ENCODE measurements at regions not wholly inside any gene's neighbourhood (a gene's known extent, or its start where the extent isn't known, plus 50 kb on each side); places are given as distances from the start of the nearest gene placed in this dataset.

DNA sequence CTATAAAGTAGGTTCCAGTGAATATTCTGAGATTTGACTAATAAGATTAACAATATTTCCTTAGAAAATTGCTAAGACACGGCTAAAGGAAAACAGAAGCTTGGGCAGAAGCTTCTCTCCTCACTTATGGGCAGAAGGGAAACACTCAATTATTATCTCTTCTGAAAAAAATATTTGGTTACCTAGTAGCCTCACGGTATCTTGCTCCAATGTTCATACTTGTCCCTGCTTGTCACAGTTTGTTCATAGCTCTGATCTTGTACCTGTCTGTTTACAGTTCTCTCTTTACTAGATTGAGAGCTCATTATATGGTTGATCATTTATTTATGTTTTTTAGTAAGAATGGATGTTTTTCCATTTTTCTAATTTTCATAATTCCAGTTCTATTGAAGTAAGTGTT, 458.0 kb upstream of the ATP2B1 start:
- Mint-ChIP-seq H3K4me3 (no peak overlapping the region), H3K4me1 (ENCODE audit: low read depth) (no peaks in the 10 kb centered on the region), H3K36me3 (ENCODE audit: low read depth) (no peaks in the 10 kb centered on the region), H3K27ac (no peak overlapping the region), H3K9me3 (no peaks in the 10 kb centered on the region), H3K27me3 (peaks cover under 1% of the 10 kb centered on the region)

DNA sequence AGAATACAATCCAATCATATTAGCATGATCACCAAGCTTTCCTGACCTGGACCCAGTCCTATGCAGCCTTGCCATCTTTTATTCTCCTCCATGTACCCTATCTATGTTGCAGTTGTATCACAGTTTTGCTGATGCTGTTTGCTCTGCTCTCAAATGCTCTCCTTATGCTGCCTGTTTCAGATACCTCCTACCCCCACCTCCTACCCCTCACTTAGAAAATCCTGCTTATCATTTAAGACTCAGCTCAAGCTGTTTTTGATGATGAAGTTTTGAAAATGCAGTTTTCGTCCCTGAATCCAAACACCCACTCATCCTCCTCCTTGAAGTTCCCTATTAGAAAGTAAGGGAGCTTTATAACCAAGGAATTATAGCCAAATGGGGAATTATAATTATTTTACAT, 457.4 kb upstream of the ATP2B1 start:
- Mint-ChIP-seq H3K4me3 (no peak overlapping the region), H3K27me3 (no peaks in the 10 kb centered on the region), H3K27ac (no peak overlapping the region), H3K36me3 (ENCODE audit: low read depth) (no peaks in the 10 kb centered on the region), H3K4me1 (ENCODE audit: low read depth) (no peaks in the 10 kb centered on the region), H3K9me3 (no peaks in the 10 kb centered on the region)

- no peaks in the 10 kb centered on the region for H3K27me3 Mint-ChIP-seq
- no peaks in the 10 kb centered on the region for H3K9me3 Mint-ChIP-seq
- no peak overlapping the region for H3K4me3 Mint-ChIP-seq
- H3K36me3 Mint-ChIP-seq (ENCODE audit: low read depth): no peaks in the 10 kb centered on the region
- H3K27ac Mint-ChIP-seq: no peak overlapping the region
- no peaks in the 10 kb centered on the region for H3K4me1 Mint-ChIP-seq (ENCODE audit: low read depth)
Observed at GRCh38 chr12:90163975-90164374, 455.3 kb upstream of the ATP2B1 start.

DNA sequence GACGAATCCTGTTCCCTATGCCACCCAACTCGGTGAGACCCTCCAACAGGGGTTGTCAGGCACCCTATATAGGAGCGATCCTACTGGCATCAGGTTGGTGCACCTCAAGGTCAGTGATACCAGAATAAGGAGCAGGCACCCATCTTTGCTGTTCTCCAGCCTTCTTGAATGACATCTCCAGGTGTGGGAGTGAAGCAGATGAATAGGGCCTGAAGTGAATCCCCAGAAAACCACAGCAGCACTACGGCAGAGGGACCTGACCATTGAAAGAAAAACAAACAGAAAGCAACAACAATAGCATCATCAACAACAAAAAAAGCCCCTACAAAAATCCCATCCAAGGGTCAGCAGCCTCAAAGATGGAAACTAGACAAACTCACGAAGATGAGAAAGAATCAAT, 445.2 kb upstream of the ATP2B1 start:
- H3K4me3 Mint-ChIP-seq: no peak overlapping the region
- H3K4me1 Mint-ChIP-seq (ENCODE audit: low read depth): peaks cover 4% of the 10 kb centered on the region
- no peaks in the 10 kb centered on the region for H3K9me3 Mint-ChIP-seq
- no peaks in the 10 kb centered on the region for H3K27me3 Mint-ChIP-seq
- no peak overlapping the region for H3K27ac Mint-ChIP-seq
- H3K36me3 Mint-ChIP-seq (ENCODE audit: low read depth): no peaks in the 10 kb centered on the region

DNA sequence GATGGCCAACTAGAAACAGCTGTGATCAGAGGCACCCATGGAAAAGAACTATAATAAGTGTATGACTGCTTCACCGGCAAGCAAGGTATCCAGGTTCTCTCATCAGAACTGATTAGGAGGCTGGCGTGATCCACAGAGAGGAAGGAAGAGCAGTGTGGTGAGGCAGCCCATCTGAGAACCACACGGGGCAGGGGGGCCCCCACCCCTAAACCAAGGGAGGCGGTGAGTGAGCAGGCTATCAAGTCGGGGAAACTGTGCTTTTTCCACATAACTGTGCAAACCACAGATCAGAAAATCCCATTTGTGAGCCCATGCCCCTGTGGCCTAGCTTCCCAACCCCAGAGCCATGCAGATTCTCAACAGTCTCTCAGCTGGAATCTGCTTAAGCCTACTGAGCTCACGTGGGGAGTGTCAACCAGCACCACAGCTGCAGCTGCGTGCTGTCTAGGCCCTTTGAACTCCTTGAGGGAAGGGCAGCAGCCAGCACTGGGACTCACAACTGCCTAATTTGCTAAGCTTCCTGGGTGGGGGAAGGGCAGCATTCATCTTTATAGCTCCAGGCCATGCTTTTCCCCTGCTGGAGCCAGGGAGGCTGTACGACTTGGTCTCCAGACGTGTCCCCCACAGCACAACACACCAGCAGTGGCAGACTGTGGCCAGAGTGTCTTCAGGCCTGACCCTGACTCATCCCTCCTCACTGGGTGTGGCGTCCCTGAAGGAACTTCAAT, 444.4 kb upstream of the ATP2B1 start:
- Mint-ChIP-seq H3K4me1 (ENCODE audit: low read depth) (peaks cover 4% of the 10 kb centered on the region), H3K36me3 (ENCODE audit: low read depth) (no peaks in the 10 kb centered on the region), H3K9me3 (peaks cover 2% of the 10 kb centered on the region), H3K4me3 (no peak overlapping the region), H3K27me3 (no peaks in the 10 kb centered on the region), H3K27ac (no peak overlapping the region)

- H3K4me1 Mint-ChIP-seq (ENCODE audit: low read depth): peaks cover 4% of the 10 kb centered on the region
- peaks cover 7% of the 10 kb centered on the region for H3K9me3 Mint-ChIP-seq
- no peaks in the 10 kb centered on the region for H3K27me3 Mint-ChIP-seq
- no peak overlapping the region for H3K4me3 Mint-ChIP-seq
- no peak overlapping the region for H3K27ac Mint-ChIP-seq
- H3K36me3 Mint-ChIP-seq (ENCODE audit: low read depth): no peaks in the 10 kb centered on the region
Observed at GRCh38 chr12:90151491-90152015, 442.9 kb upstream of the ATP2B1 start.

GRCh38 chr12:90149453-90149852, 440.8 kb upstream of the ATP2B1 start:
- H3K4me3 Mint-ChIP-seq: no peak overlapping the region
- peaks cover 4% of the 10 kb centered on the region for H3K4me1 Mint-ChIP-seq (ENCODE audit: low read depth)
- peaks cover 7% of the 10 kb centered on the region for H3K9me3 Mint-ChIP-seq
- no peak overlapping the region for H3K27ac Mint-ChIP-seq
- no peaks in the 10 kb centered on the region for H3K36me3 Mint-ChIP-seq (ENCODE audit: low read depth)
- no peaks in the 10 kb centered on the region for H3K27me3 Mint-ChIP-seq

DNA sequence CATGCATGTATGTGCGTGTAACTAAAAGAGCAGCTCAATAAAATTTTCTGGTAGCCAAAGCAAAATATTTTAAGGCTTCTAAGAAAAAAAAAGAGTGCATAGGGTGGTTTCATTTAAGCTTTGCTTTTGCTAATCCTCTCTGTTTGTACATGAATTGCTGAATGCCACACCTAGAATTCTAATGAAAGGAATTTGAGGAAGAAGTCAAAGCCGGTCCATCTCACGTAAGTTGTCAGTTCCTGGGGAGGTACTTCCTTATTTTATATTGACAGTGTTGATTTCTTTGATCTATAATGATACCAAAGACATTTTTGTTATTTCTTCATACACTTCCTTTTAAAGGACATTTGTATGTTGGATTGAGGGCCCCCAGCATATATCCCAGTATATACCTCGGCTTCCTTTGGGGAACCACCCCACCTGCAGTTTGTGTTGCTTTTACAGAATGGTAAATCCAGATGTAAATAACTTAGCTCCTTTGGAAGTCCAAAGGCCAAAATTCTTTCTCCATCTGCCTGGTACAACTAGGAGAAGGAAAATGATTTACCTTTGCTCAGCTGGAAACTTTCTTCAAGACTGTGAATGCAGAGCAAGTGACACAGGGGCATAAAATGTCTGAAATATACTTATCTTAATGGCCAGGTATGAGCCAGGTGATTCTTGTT, 420.9 kb upstream of the ATP2B1 start:
- Mint-ChIP-seq H3K27me3 (peaks cover 3% of the 10 kb centered on the region), H3K27ac (no peak overlapping the region), H3K9me3 (no peaks in the 10 kb centered on the region), H3K4me3 (no peak overlapping the region), H3K36me3 (ENCODE audit: low read depth) (no peaks in the 10 kb centered on the region), H3K4me1 (ENCODE audit: low read depth) (no peaks in the 10 kb centered on the region)

GRCh38 chr12:90128526-90128925, 419.9 kb upstream of the ATP2B1 start:
- H3K4me1 Mint-ChIP-seq (ENCODE audit: low read depth): no peaks in the 10 kb centered on the region
- H3K27me3 Mint-ChIP-seq: peaks cover 7% of the 10 kb centered on the region
- H3K9me3 Mint-ChIP-seq: no peaks in the 10 kb centered on the region
- H3K36me3 Mint-ChIP-seq (ENCODE audit: low read depth): no peaks in the 10 kb centered on the region
- H3K27ac Mint-ChIP-seq: no peak overlapping the region
- H3K4me3 Mint-ChIP-seq: no peak overlapping the region

DNA sequence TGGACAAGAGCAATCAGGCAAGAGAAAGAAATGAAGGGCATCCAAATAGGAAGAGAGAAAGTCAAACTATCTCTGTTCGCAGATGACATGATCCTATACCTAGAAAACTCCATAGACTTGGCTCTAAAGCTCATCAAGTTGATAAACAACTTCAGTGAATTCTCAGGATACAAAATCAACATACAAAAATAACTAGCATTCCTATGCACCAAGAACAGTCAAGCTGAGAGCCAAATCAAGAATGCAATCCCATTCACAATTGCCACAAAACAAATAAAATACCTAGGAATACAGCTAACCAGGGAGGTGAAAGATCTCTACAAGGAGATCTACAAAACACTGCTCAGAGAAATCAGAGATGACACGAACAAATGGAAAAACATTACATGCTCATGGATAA, 417.5 kb upstream of the ATP2B1 start:
- H3K9me3 Mint-ChIP-seq: peaks cover 2% of the 10 kb centered on the region
- no peak overlapping the region for H3K27ac Mint-ChIP-seq
- no peak overlapping the region for H3K4me3 Mint-ChIP-seq
- peaks cover 9% of the 10 kb centered on the region for H3K27me3 Mint-ChIP-seq
- H3K4me1 Mint-ChIP-seq (ENCODE audit: low read depth): no peaks in the 10 kb centered on the region
- H3K36me3 Mint-ChIP-seq (ENCODE audit: low read depth): no peaks in the 10 kb centered on the region

DNA sequence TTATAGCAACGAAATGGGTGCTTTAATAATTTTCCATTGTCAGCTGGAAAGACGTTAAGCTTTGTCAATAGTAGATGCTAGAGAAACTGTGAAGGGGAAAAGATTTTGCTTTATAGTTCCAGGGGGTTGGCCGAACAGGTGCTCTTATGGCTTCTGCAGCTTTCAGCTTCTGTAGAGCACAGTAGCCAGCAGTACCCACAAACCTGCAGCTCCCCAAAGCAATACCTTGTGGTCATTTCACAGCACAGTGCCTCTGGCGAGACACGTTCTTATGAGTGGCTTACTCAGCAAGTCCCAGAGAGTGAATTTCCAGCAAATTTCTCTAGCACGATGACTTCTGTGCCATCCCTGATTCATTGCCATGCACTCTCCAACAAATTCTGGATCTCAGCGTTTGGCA, 416.3 kb upstream of the ATP2B1 start:
- H3K4me1 Mint-ChIP-seq (ENCODE audit: low read depth): no peaks in the 10 kb centered on the region
- H3K4me3 Mint-ChIP-seq: no peak overlapping the region
- peaks cover 4% of the 10 kb centered on the region for H3K36me3 Mint-ChIP-seq (ENCODE audit: low read depth)
- no peak overlapping the region for H3K27ac Mint-ChIP-seq
- H3K27me3 Mint-ChIP-seq: peaks cover 9% of the 10 kb centered on the region
- H3K9me3 Mint-ChIP-seq: peaks cover 13% of the 10 kb centered on the region

DNA sequence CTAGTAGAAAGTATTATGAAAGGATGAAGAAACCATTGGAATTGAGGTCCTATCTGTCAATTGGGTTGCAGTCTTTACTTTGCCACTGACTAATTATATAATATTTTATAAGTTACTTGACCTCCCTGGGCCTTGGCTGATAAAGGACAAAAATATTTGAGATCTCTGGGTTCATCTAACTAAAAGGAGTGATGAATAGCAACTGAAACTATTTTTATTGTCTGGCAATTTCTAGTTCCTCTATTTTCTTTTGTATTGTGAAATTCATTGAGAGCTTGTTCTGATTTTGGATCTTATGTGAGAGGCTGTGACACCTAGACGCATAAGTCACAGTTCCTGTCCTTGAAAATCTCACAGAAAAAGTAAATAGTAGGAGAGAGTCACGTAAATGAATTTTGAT, 415.7 kb upstream of the ATP2B1 start:
- Mint-ChIP-seq H3K4me1 (ENCODE audit: low read depth) (no peaks in the 10 kb centered on the region), H3K27ac (no peak overlapping the region), H3K27me3 (peaks cover 9% of the 10 kb centered on the region), H3K4me3 (no peak overlapping the region), H3K9me3 (peaks cover 19% of the 10 kb centered on the region), H3K36me3 (ENCODE audit: low read depth) (peaks cover 6% of the 10 kb centered on the region)

DNA sequence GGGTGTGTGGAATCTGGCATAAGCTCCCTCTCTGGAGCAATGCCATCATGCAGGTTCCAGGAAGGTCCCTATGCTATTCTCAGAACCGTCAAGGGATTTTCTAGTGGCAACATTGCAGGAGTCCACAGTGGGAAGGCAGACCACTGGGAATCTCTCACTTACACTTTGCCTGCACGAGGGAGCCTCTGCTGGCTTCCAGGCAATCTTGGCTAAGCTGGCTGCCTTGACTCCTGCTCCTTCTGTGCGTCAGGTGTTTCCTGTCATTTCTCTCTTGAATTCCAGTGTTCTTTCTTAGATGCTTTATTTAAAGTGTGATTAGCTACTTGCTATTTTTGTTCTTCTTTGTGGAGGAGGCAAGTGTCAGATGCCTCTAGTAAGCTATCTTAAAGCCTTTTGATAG, 414.0 kb upstream of the ATP2B1 start:
- H3K36me3 Mint-ChIP-seq (ENCODE audit: low read depth): peaks cover 6% of the 10 kb centered on the region
- peaks cover 9% of the 10 kb centered on the region for H3K27me3 Mint-ChIP-seq
- no peak overlapping the region for H3K27ac Mint-ChIP-seq
- peaks cover 21% of the 10 kb centered on the region for H3K9me3 Mint-ChIP-seq
- H3K4me3 Mint-ChIP-seq: no peak overlapping the region
- H3K4me1 Mint-ChIP-seq (ENCODE audit: low read depth): no peaks in the 10 kb centered on the region

GRCh38 chr12:90120627-90121026, 412.0 kb upstream of the ATP2B1 start:
- Mint-ChIP-seq H3K27ac (no peak overlapping the region), H3K4me3 (no peak overlapping the region), H3K9me3 (peaks cover 21% of the 10 kb centered on the region), H3K4me1 (ENCODE audit: low read depth) (no peaks in the 10 kb centered on the region), H3K36me3 (ENCODE audit: low read depth) (peaks cover 6% of the 10 kb centered on the region), H3K27me3 (peaks cover 9% of the 10 kb centered on the region)

- H3K27me3 Mint-ChIP-seq: no peaks in the 10 kb centered on the region
- H3K4me1 Mint-ChIP-seq (ENCODE audit: low read depth): no peaks in the 10 kb centered on the region
- no peak overlapping the region for H3K27ac Mint-ChIP-seq
- no peak overlapping the region for H3K4me3 Mint-ChIP-seq
- no peaks in the 10 kb centered on the region for H3K9me3 Mint-ChIP-seq
- H3K36me3 Mint-ChIP-seq (ENCODE audit: low read depth): no peaks in the 10 kb centered on the region
Observed at GRCh38 chr12:90112666-90113065, 404.0 kb upstream of the ATP2B1 start.
